ENCODE measurements at regions not wholly inside any gene's neighbourhood (a gene's known extent, or its start where the extent isn't known, plus 50 kb on each side); places are given as distances from the start of the nearest gene placed in this dataset.
"Not testable (repeated sequence)": the region's sequence is repeated elsewhere in the genome, so short reads cannot be mapped to it uniquely, and the experiment has no call there.

DNA sequence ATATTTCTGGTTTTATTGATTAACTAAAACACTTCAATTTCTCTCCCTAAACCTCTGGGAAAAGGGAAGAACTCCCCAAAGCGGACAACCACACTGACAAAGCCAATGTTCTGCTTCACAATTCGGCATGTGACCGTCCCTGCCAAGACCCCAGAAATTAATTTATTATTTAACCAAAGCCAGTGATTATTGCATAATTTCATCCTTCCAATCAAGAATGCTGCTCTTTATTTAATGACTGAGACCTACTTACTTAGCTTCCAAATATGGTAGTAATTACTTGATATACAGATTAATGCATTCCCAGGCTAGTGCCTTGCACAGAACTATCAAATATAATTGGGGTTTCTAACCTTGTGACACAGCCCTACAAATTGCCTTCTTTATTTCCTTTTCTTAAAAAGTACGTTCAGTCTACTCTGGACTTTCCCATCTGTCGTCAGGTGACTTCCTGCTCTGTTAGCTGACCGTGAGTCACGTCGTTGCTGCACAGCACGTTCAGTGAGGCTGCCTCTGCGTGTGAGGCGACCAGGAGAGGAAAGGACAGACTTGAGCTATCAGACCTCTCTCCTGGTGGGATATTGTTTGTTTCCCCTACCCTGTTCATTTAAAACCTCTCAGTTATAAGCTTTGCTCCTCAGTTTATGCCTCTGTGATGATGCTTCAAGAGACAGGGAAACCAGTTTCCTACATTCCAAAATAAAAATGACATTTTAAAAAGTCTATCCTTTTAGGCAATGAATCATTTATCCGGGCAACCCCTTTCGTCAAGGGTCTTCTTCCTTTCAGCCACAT is 55.7 kb upstream of the TNFAIP3 start:
- TF ChIP-seq, protein P1, sequence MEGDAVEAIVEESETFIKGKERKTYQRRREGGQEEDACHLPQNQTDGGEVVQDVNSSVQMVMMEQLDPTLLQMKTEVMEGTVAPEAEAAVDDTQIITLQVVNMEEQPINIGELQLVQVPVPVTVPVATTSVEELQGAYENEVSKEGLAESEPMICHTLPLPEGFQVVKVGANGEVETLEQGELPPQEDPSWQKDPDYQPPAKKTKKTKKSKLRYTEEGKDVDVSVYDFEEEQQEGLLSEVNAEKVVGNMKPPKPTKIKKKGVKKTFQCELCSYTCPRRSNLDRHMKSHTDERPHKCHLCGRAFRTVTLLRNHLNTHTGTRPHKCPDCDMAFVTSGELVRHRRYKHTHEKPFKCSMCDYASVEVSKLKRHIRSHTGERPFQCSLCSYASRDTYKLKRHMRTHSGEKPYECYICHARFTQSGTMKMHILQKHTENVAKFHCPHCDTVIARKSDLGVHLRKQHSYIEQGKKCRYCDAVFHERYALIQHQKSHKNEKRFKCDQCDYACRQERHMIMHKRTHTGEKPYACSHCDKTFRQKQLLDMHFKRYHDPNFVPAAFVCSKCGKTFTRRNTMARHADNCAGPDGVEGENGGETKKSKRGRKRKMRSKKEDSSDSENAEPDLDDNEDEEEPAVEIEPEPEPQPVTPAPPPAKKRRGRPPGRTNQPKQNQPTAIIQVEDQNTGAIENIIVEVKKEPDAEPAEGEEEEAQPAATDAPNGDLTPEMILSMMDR (IDR thresholded peaks at IDR 0.05 in 4 of 5, conservative IDR thresholded peaks at IDR 0.05 in 1 of 5), result no peak
- TF ChIP-seq POLR2A (IDR thresholded peaks at IDR 0.05), result peak; percentile 16 to 26
- in situ Hi-C loops (cut with MboI; ENCODE audit: low sequenced_read_pairs in 4 of 4) (no loop called here), intact Hi-C loops (cut with DNase I; ENCODE audit: low total_unique reads) (no loop called here)
- H3K9me3 ChIP-seq, result no peaks in the 10 kb centered on the region
- H3K27me3 ChIP-seq, result no peaks in the 10 kb centered on the region
- ATAC-seq (peak; percentile 79 to 88), DNase-seq (peak; percentile 27 to 50)
- no peak overlapping the region for H3K4me3 ChIP-seq
- peaks cover 0 to 3% of the 10 kb centered on the region in 2 donors for H3K4me1 ChIP-seq
- no peaks in the 10 kb centered on the region for H3K36me3 ChIP-seq
- H3K27ac ChIP-seq, result peak overlapping the region in 1 of 4 donors; percentile 29

DNA sequence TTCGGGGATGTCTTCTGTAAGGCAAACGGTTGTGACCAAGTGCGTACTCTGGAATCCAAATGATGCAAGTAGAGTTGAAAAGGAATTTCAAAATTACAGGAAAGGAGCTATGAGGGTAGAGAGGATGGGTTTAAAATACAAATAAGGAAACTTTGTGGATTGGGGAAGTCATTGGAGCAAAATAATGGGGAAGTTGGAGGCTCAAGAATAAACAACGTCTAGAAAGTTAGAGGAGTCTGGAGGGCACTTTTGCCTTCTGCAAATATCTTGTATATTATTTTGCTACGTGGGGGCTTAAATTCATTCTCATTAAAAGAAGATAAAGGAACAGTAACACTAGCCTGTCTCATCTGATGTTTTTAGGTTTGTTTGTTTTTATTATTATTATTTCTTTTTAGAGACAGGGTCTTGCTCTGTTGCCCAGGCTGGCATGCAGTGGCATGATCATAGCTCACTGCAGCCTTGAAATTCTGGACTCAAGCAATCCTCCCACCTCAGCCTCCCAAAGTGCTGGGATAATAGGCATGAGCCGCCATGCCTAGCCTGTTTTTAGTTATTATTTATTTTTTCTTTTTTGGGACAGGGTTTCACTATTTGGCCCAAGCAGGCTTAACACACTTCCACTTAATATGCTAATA is 55.0 kb upstream of the TNFAIP3 start:
- H3K27ac ChIP-seq, result peak overlapping the region in 1 of 4 donors; percentile 29
- in situ Hi-C loops (cut with MboI; ENCODE audit: low sequenced_read_pairs in 4 of 4), result no loop called here
- H3K9me3 ChIP-seq, result no peaks in the 10 kb centered on the region

DNA sequence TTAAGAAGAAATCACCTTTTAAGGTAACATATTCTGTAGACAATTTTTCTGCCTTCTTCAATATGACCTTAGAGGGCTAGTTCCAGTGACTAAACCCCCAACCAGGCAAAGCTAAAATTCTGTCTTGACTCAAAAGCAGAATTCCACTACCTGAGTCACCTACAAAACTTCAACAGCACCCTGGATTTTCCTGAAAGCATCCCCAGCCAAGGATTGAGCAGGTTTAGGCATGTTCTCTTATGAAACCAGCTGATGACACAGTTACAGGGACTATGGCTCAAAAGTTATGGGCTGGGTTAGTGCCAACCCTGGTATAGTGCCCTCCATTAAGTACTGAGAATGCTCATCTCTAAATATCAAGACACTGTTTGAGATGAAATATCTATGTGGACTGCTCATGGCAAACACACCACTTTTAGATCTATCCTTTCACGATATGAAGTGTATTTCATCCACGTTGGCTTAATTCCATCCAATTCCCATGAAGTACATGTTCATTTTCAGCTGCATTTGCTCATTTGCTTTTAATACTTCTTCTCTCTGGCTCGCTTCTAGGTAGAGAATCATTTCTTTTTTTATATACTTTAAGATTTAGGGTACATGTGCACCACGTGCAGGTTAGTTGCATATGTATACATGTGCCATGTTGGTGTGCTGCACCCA is 53.6 kb upstream of the TNFAIP3 start:
- no peak for TF ChIP-seq POLR2A (IDR thresholded peaks at IDR 0.05)
- TF ChIP-seq, protein P1 (IDR thresholded peaks at IDR 0.05 in 4 of 5, conservative IDR thresholded peaks at IDR 0.05 in 1 of 5), result no peak
- in situ Hi-C loops (cut with MboI; ENCODE audit: low sequenced_read_pairs in 4 of 4) (no loop called here), intact Hi-C loops (cut with DNase I; ENCODE audit: low total_unique reads) (no loop called here)
- Histone ChIP-seq H3K4me1 (peaks cover 0 to 3% of the 10 kb centered on the region in 2 donors), H3K9me3 (no peaks in the 10 kb centered on the region), H3K27me3 (no peaks in the 10 kb centered on the region), H3K36me3 (no peaks in the 10 kb centered on the region), H3K4me3 (no peak overlapping the region), H3K27ac (no peak overlapping the region)
- ATAC-seq, result no peak
- DNase-seq, result no peak

More for the DNA sequence above, 55.0 kb upstream of the TNFAIP3 start:
- no peak for DNase-seq
- ATAC-seq, result no peak
- H3K27me3 ChIP-seq, result no peaks in the 10 kb centered on the region
- intact Hi-C loops (cut with DNase I; ENCODE audit: low total_unique reads), result no loop called here
- TF ChIP-seq, protein P1 (IDR thresholded peaks at IDR 0.05 in 4 of 5, conservative IDR thresholded peaks at IDR 0.05 in 1 of 5), result no peak
- TF ChIP-seq POLR2A (IDR thresholded peaks at IDR 0.05), result no peak
- H3K36me3 ChIP-seq, result no peaks in the 10 kb centered on the region
- peaks cover 0 to 3% of the 10 kb centered on the region in 2 donors for H3K4me1 ChIP-seq
- no peak overlapping the region for H3K4me3 ChIP-seq

DNA sequence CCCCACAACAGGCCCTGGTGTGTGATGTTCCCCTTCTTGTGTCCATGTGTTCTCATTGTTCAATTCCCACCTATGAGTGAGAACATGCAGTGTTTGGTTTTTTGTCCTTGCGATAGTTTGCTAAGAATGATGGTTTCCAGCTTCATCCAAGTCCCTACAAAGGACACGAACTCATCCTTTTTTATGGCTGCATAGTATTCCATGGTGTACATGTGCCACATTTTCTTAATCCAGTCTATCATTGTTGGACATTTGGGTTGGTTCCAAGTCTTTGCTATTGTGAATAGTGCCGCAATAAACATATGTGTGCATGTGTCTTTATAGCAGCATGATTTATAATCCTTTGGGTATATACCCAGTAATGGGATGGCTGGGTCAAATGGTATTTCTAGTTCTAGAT is 53.0 kb upstream of the TNFAIP3 start:
- H3K27me3 ChIP-seq; H3K36me3 ChIP-seq; H3K27ac ChIP-seq; DNase-seq; ATAC-seq; H3K9me3 ChIP-seq; in situ Hi-C loops (cut with MboI; ENCODE audit: low sequenced_read_pairs in 4 of 4); H3K4me3 ChIP-seq; H3K4me1 ChIP-seq; intact Hi-C loops (cut with DNase I; ENCODE audit: low total_unique reads): not testable (repeated sequence)

DNA sequence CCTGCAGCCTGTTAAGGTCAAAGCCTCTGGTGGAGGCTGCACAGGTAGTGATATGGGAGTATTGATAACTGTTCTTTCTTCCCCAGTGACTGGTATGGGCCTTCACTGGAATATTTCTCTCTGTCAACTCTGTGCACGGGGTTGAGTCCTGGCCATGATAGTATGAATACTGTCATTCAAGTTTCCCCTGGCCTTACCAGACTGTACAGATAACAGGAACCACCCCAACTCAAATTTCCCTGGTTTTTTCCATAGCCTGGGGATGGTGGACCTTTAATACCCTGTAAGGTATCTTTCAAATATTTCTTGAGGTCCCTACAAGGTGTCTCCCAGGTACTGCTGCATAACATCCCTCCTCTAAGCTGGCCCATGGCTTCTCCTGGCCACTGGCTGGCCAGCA is 51.4 kb upstream of the TNFAIP3 start:
- no peaks in the 10 kb centered on the region for H3K36me3 ChIP-seq
- intact Hi-C loops (cut with DNase I; ENCODE audit: low total_unique reads) (no loop called here), in situ Hi-C loops (cut with MboI; ENCODE audit: low sequenced_read_pairs in 4 of 4) (no loop called here)
- no peaks in the 10 kb centered on the region for H3K27me3 ChIP-seq
- DNase-seq, result no peak
- H3K4me3 ChIP-seq, result no peak overlapping the region
- no peak overlapping the region for H3K27ac ChIP-seq
- H3K4me1 ChIP-seq, result peaks cover 0 to 3% of the 10 kb centered on the region in 2 donors
- H3K9me3 ChIP-seq, result no peaks in the 10 kb centered on the region
- TF ChIP-seq, protein P1 (IDR thresholded peaks at IDR 0.05 in 4 of 5, conservative IDR thresholded peaks at IDR 0.05 in 1 of 5), result no peak
- TF ChIP-seq POLR2A (IDR thresholded peaks at IDR 0.05), result no peak
- no peak for ATAC-seq
